ENCODE measurements at regions not wholly inside any gene's neighbourhood (a gene's known extent, or its start where the extent isn't known, plus 50 kb on each side); places are given as distances from the start of the nearest gene placed in this dataset.

GRCh38 chr9:78515108-78515507 lies 218.2 kb downstream of the PSAT1 start (continued):
- TF ChIP-seq ATF2 (IDR thresholded peaks at IDR 0.05; ENCODE audit: low read length): no peak
- TF ChIP-seq EP300 (IDR thresholded peaks at IDR 0.05; ENCODE audit: borderline replicate concordance in 1 of 2, low read depth in 2 of 2, low read length in 2 of 2): no peak
